SK-N-SH (cell line): ENCODE measurements at regions not wholly inside any gene's neighbourhood (a gene's known extent, or its start where the extent isn't known, plus 50 kb on each side); places are given as distances from the start of the nearest gene placed in this dataset.

Experiments
- EP300 ChIP-seq, 2 experiments: IDR thresholded peaks; 2 replicates each; pipeline versions ENCODE4 v1.4.0 to v1.6.1; 2012; ENCODE audit warnings: borderline replicate concordance in 1 of 2, low read depth in 1 of 2, low read length in 1 of 2
- EZH2phosphoT487 ChIP-seq: fragments of 200-600 bp; sonication (generic); IDR thresholded peaks from 2 replicates; pipeline ENCODE4 v1.6.1; 2017; ENCODE audit warnings: low read depth, mixed run types, mild to moderate bottlenecking, antibody characterized with exemption, moderate library complexity, borderline replicate concordance
- FOSL2 ChIP-seq: IDR thresholded peaks from 2 replicates; pipeline ENCODE4 v1.4.0; 2012; ENCODE audit warnings: low read depth, mild to moderate bottlenecking, moderate library complexity, borderline replicate concordance
- JUND ChIP-seq: IDR thresholded peaks from 2 replicates; pipeline ENCODE4 v1.4.0; 2012
- NFIC ChIP-seq: IDR thresholded peaks from 2 replicates; pipeline ENCODE4 v1.4.0; 2012; ENCODE audit warnings: borderline replicate concordance
- RCOR1 ChIP-seq: fragments of 150-350 bp; IDR thresholded peaks from 2 replicates; pipeline ENCODE4 v1.6.1; 2017; ENCODE audit warnings: antibody characterized with exemption, low read length
- RFX5 ChIP-seq: IDR thresholded peaks from 2 replicates; pipeline ENCODE4 v1.6.1; 2012; ENCODE audit warnings: mild to moderate bottlenecking, improper control_type of control experiment, low read length
- YY1 ChIP-seq: IDR thresholded peaks from 2 replicates; pipeline ENCODE4 v1.4.0; 2012; ENCODE audit warnings: low read depth, mild to moderate bottlenecking
- TF ChIP-seq, protein P1 (sequence below): fragments of 200-600 bp; sonication (generic); IDR thresholded peaks from 2 replicates; pipeline ENCODE4 v1.6.1; 2017; ENCODE audit warnings: antibody characterized with exemption, mild to moderate bottlenecking, moderate library complexity
- TF ChIP-seq, protein P2 (sequence below): fragments of 150-350 bp; IDR thresholded peaks from 2 replicates; pipeline ENCODE4 v1.6.1; 2016; ENCODE audit warnings: mild to moderate bottlenecking, low read depth, low read length

DNA sequence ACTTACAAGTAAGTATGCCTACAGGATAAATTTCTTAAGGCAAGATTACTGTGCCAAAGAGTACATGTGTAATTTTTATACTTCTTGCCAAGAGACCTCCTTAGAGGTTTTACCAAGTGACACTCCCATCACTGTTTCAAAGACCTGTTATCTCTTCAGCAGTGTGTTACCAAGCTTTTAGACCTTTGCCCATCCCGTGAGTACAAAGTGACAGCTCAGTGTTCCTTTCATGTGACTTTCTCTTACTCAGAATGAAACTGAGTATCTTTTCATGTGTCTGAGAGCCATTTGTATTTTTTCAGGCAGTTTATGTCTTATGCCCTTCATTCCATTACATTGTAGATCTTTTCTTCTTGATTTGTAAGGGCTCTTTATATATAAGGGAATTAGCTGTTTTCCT, 287.5 kb upstream of the SALL3 start:
- no peak for TF ChIP-seq RFX5
- TF ChIP-seq, protein P1, sequence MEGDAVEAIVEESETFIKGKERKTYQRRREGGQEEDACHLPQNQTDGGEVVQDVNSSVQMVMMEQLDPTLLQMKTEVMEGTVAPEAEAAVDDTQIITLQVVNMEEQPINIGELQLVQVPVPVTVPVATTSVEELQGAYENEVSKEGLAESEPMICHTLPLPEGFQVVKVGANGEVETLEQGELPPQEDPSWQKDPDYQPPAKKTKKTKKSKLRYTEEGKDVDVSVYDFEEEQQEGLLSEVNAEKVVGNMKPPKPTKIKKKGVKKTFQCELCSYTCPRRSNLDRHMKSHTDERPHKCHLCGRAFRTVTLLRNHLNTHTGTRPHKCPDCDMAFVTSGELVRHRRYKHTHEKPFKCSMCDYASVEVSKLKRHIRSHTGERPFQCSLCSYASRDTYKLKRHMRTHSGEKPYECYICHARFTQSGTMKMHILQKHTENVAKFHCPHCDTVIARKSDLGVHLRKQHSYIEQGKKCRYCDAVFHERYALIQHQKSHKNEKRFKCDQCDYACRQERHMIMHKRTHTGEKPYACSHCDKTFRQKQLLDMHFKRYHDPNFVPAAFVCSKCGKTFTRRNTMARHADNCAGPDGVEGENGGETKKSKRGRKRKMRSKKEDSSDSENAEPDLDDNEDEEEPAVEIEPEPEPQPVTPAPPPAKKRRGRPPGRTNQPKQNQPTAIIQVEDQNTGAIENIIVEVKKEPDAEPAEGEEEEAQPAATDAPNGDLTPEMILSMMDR = no peak
- TF ChIP-seq FOSL2 = no peak
- TF ChIP-seq EP300 (IDR thresholded peaks at IDR 0.05; ENCODE audit: borderline replicate concordance in 1 of 2, low read depth in 1 of 2, low read length in 1 of 2) = no peak
- no peak for TF ChIP-seq YY1
- no peak for TF ChIP-seq EZH2phosphoT487
- no peak for TF ChIP-seq JUND
- TF ChIP-seq NFIC = no peak
- TF ChIP-seq RCOR1 = no peak
- TF ChIP-seq, protein P2, sequence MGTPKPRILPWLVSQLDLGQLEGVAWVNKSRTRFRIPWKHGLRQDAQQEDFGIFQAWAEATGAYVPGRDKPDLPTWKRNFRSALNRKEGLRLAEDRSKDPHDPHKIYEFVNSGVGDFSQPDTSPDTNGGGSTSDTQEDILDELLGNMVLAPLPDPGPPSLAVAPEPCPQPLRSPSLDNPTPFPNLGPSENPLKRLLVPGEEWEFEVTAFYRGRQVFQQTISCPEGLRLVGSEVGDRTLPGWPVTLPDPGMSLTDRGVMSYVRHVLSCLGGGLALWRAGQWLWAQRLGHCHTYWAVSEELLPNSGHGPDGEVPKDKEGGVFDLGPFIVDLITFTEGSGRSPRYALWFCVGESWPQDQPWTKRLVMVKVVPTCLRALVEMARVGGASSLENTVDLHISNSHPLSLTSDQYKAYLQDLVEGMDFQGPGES = no peak
